ENCODE measurements at regions not wholly inside any gene's neighbourhood (a gene's known extent, or its start where the extent isn't known, plus 50 kb on each side); places are given as distances from the start of the nearest gene placed in this dataset.
"Not testable (repeated sequence)": the region's sequence is repeated elsewhere in the genome, so short reads cannot be mapped to it uniquely, and the experiment has no call there.

DNA sequence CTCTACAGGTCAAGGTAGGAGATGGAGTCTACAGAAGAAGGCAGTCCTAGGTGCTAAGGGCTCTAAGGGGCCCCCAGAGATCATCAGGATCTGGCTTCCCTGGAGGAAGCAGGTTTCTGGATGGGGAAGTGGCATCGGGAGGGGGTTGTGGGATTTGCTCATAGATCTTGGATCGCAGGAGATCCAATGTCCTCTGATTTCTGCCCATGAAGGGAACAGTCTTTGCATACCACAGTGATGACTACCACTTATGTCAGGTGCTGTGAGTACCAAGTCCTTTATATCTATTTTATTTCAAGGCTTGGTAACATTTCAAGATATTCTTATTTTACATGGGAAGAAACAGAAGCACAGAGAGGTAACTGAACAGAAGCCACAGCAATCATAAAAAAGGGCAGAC, 164.0 kb downstream of the RGS9 start:
- DNase-seq: no peak

DNA sequence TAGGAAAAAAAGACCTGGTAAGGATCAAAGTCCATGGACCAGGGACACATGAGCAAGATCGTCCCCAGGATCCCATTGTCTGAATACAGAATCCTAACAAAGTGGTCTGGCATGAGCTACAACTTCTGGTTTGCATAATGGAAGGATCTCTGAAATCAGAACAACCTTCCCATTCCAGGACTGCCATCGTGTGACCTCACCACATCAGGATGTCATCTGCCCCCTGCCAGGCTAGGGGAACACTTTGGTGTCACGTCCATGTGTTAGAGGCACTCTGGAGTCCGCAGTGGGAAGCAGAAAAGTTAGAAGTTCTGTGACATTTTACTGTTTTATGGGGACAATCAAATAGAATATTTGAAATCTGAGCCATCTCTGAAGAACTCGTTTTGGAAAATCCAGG, 160.7 kb downstream of the RGS9 start:
- DNase-seq: no peak

DNA sequence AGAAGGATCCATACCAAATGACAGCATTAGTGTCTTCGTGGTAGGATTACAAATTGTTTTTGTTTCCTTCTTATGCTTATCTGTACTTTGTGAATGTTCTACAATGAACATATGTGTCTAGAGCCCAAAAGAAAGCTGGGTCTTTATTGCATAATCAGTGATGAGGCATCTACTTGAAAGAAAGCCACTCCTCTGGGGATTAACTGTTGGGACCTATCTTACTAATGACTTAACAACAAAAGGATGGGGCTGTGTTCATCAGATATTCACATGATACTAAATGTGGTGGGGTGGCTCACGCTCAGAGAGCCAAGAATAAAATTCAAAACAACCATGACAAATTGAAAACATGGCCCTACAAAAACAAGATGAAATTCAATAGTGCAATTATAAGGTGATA, 160.2 kb downstream of the RGS9 start:
- no peak for DNase-seq

DNA sequence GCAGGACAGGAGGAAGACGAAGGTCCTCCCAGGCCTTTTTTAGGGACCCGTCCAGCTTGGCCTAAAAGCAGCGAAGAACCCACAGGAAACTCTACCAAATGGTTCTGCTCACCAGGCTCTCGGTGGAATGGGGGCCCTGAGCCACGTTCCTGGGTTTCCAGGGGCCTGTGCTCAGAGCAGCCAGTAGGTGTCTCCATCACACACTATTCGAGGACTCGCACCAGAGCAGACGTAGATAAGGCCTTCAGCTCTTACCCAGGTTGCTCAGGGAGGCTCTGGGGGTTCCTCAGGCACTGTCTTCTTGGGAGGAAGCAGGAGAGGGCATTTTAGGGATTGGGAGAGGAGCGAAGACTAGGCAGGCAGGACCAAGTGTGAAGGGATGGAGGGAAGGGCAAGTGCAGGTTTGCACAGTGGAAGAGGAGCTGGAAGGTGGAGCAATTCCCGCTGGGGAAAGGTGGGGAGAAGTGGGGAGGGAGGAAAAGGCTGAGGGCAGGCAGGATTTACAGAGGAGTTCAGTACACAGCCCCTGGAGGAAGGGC, 157.1 kb downstream of the RGS9 start:
- DNase-seq: peak; percentile 10 to 12

DNA sequence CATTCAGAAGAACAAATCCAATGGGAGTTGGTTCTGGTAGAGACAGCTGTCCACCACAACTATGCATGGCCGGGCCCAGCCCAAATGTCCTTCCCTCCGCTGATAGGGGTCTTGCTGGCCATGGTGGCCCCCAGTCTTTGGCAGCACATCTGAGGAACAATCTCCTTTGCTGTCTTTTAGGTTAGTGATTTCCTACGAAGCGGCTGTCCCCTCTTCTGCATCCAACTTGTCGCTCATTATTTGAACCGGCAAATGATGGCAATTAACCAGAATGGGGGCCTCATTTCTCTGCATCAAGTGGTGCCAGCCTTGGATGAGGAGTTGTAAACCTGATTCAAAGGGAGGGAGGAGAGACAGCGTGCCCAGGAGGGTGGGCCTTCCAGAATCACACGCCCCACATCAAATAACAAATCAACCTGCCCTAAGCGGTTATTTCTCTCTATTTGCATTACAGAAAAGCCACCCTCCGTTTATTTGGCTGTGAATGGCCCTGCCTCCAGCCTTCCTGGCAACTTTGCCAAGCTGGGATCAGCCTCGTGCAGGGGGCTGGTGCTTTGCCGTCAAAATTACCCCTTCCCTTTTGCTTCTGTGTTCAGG, 156.5 kb downstream of the RGS9 start:
- no peak for DNase-seq

DNA sequence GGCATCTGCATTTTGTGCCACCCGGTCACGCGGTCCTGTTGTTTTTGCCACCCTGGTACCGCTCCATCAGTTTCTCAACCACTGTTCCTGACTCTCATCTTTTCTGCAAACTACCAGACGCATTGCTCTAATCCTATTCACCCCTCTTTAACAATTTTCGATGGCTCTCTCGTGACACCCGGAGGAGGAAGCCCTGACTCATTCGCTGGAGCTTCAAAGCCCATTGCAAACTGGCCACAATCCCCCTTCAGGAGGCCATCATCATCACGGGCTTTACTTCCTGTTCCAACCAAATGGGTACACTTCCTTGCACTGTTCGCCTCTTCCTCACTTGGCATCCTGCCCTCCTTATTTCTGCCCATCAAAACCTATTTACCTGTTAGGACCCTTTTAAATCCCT, 155.3 kb downstream of the RGS9 start:
- peak in 1 of 2 donors; percentile 0 for DNase-seq

DNA sequence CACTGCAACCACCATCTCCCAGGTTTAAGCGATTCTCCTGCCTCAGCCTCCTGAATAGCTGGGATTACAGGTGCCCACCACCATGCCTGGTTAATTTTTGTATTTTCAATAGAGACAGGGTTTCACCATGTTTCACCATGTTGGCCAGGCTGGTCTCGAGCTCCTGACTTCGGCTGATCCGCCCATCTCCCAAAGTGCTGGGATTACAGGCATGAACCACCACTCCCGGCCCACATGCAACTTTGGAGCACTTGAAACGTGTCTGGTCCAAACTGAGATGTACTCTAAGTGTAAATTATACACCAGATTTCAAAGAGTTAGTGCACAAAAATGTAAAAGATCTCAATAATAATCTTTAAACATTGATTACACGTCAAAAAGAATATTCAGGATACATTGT, 154.1 kb downstream of the RGS9 start:
- not testable (repeated sequence) for DNase-seq

DNA sequence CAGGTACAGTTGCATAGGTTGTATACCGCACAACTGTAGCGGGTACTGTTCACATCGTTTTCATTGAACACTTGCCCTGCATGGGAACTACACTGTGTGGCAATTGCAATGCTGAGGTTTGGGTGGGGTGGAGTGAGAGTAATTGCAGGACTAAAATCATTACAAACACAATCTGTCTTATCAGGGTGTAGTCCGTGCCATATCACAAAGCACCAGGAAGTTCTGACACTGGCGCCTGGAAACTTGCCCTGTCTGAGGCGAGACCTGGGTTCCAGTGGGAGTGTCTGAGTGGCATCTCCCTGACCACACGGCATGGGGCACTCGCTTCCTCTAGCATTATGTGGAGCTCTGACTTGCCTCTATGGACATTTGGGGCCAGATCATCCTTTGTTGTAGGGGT, 153.4 kb downstream of the RGS9 start:
- no peak for DNase-seq

DNA sequence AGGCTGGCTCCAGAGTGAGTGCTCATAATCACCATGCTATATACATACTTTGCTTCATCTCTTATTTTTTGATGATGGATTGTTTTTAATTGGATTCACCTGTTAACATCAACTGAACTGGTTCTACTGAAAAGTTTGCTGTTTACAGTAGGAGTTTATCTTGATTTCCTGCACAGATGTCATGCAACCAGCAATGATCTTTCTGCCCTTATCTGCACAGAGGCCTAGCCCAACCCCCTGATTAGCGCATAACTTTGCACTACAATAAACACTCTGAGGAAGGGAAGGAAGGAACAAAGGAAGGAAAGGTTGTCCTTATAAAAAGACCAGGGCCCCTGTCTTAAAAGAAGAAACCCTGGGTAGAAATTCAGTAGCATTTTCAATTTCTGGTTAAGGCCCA, 152.9 kb downstream of the RGS9 start:
- no peak for DNase-seq

DNA sequence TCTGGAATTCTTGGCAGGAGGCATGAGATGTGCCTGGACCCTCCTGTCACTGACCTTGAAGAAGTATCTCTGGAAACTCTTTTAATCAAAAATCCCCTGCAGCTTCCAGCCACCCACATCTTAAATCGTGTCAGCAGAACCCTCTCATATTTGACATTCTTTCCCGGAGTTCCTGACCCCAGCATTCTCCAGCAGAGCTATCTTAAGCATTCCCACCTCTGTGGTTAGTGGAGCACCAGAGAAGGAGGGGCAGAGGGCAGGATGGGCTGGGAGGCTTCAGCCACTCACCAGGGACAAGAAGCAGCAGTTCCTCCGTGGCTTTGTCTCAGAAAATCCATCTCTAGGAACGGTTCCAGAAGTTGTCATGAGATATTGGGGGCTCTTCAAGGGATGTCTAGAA, 149.9 kb downstream of the RGS9 start:
- no peak for DNase-seq

DNA sequence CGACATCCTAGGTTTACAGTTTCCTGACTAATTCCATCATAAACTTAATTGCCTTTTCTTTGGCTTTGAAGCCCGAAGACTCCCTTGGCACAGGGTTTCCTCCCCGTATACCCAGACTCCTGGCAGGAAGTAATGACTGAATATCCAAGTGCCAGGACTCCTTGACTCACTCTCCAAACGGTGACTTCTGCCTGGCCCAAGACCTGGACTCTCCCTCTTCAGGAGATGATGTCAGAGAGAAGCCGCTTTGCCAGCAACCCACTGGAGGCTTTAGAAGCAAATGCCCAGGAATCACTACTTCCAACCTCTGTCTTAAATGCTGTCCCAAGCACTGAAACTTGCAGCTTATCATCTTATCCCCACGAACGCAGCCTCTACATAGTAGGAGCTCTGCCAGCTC, 146.5 kb downstream of the RGS9 start:
- no peak for DNase-seq

DNA sequence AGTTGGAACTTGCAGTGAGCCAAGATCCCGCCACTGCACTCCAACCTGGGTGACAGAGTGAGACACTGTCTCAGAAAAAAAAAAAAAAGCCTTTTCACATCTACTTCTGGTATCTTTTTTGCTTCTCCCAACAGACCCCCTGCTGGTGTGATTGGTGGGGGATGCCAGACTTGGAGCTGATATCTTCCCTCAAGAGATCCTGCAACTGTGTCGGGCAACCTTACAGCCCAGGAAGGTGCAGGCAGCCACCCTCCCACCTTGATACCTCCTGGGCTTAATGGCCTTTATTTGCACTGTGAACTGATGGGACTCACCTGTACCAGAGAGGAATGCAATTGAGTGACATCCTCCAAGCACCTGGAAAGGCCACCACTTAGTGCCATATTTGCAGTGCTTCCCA, 142.3 kb downstream of the RGS9 start:
- DNase-seq: no peak

DNA sequence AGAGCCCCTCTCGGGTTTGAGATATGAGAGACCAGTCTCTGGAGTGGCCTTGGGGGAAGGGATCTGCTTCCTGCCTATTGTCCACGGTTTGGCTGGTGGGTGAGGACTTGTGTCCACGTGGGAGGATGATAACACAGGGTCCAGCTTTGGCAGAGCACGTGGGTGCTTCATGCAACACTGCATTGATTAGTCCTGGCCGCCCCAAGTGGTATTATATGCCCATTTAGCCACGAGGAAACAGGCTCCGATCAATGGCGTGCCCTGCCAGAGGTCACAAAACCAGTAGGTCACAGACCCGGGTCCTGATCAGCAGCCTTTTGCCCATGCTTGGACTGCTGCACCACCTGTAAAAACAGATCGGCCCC, 141.6 kb downstream of the RGS9 start:
- DNase-seq: no peak

DNA sequence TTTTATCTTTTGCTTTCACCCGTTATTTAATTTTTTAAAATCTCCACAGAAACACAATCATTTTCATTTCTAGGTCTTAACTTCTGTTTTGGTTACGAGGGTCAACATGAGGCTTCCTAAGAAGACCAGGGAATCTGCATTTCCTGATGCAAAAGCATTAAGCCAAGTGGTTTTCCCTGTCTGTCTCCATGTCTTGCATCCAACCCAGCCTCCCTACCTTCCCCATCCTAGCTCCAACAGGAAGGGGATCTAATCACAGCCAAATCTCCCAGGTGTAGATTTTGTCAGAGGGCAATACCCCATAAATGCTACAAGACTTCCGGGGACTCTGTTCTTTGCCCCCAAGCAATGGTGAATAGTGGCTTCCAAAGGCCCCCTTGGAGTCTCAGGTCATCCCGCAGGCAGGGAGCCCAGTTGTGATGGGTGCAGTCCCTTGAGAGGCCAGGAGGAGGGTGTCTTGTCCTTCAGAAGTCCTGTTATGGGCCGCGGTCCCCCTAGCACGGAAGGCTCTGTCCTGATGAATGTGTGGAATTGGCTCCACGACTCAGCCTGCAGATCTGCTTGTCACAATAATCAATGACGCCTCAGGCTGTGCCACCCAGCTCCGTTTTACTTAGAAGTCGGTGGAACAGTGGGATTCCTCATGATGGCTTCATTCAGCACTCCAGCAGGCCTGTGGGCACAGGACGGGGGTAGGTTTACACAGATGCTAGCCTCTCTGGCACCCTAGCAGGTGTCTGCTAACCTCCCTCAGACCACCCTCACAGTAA, 141.1 kb downstream of the RGS9 start:
- DNase-seq: peak; percentile 2 to 3

DNA sequence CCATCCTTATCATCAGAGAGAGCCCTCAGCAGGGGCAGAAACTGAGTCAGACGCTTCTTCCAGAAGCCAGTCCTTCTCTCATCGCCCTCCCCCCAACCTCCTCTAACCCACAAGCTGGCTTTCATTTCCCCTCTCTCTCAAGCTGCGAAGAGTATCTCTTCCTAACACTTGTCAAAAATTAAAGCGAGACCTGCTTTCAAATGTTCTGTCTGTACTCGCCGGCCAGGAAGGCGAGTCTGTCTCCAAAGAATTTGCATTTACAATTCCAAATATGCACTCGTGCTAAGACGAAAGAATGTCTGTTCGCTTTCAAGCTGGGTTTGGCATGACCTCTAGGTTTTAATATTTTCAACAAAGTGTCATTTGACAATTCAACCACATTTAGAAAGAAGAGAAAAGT, 140.4 kb downstream of the RGS9 start:
- DNase-seq: no peak
